ENCODE measurements at regions not wholly inside any gene's neighbourhood (a gene's known extent, or its start where the extent isn't known, plus 50 kb on each side); places are given as distances from the start of the nearest gene placed in this dataset.

- Histone ChIP-seq H3K36me3 (ENCODE audit: insufficient read depth, insufficient read length, low read length) (no peaks in the 10 kb centered on the region), H3K4me1 (ENCODE audit: insufficient read depth, insufficient read length) (no peaks in the 10 kb centered on the region), H3K27me3 (ENCODE audit: insufficient read depth, insufficient read length) (no peaks in the 10 kb centered on the region), H3K4me3 (ENCODE audit: insufficient read length, low read depth) (no peak overlapping the region), H3K9ac (ENCODE audit: insufficient read length, low read depth) (no peak overlapping the region), H3K9me3 (ENCODE audit: insufficient read depth, low read length) (no peaks in the 10 kb centered on the region)
- TF ChIP-seq ZNF274 (IDR thresholded peaks at IDR 0.05; ENCODE audit: low read depth, low read length) (no peak), YY1 (IDR thresholded peaks at IDR 0.05; ENCODE audit: insufficient read depth, insufficient read length) (no peak), SUZ12 (IDR thresholded peaks at IDR 0.05; ENCODE audit: extremely low read depth, insufficient read depth, insufficient read length) (no peak)
- DNase-seq (ENCODE audit: low read depth, low spot score), result no peak
Observed at GRCh38 chr4:123939621-123940020, 543.0 kb downstream of the SPRY1 start.

GRCh38 chr4:123940604-123941003 is 544.0 kb downstream of the SPRY1 start:
- DNase-seq (ENCODE audit: low read depth, low spot score), result no peak
- TF ChIP-seq ZNF274 (IDR thresholded peaks at IDR 0.05; ENCODE audit: low read depth, low read length) (no peak), SUZ12 (IDR thresholded peaks at IDR 0.05; ENCODE audit: extremely low read depth, insufficient read depth, insufficient read length) (no peak), YY1 (IDR thresholded peaks at IDR 0.05; ENCODE audit: insufficient read depth, insufficient read length) (no peak)
- no peaks in the 10 kb centered on the region for H3K27me3 ChIP-seq (ENCODE audit: insufficient read depth, insufficient read length)
- no peaks in the 10 kb centered on the region for H3K9me3 ChIP-seq (ENCODE audit: insufficient read depth, low read length)
- no peak overlapping the region for H3K4me3 ChIP-seq (ENCODE audit: insufficient read length, low read depth)
- H3K4me1 ChIP-seq (ENCODE audit: insufficient read depth, insufficient read length), result no peaks in the 10 kb centered on the region
- no peak overlapping the region for H3K9ac ChIP-seq (ENCODE audit: insufficient read length, low read depth)
- no peaks in the 10 kb centered on the region for H3K36me3 ChIP-seq (ENCODE audit: insufficient read depth, insufficient read length, low read length)

GRCh38 chr4:123941306-123941705 is 544.7 kb downstream of the SPRY1 start:
- Histone ChIP-seq H3K27me3 (ENCODE audit: insufficient read depth, insufficient read length) (no peaks in the 10 kb centered on the region), H3K9ac (ENCODE audit: insufficient read length, low read depth) (no peak overlapping the region), H3K4me1 (ENCODE audit: insufficient read depth, insufficient read length) (no peaks in the 10 kb centered on the region), H3K9me3 (ENCODE audit: insufficient read depth, low read length) (no peaks in the 10 kb centered on the region), H3K36me3 (ENCODE audit: insufficient read depth, insufficient read length, low read length) (no peaks in the 10 kb centered on the region), H3K4me3 (ENCODE audit: insufficient read length, low read depth) (no peak overlapping the region)
- TF ChIP-seq ZNF274 (IDR thresholded peaks at IDR 0.05; ENCODE audit: low read depth, low read length) (no peak), YY1 (IDR thresholded peaks at IDR 0.05; ENCODE audit: insufficient read depth, insufficient read length) (no peak), SUZ12 (IDR thresholded peaks at IDR 0.05; ENCODE audit: extremely low read depth, insufficient read depth, insufficient read length) (no peak)
- no peak for DNase-seq (ENCODE audit: low read depth, low spot score)

- TF ChIP-seq SUZ12 (IDR thresholded peaks at IDR 0.05; ENCODE audit: extremely low read depth, insufficient read depth, insufficient read length), result no peak
- no peak for TF ChIP-seq YY1 (IDR thresholded peaks at IDR 0.05; ENCODE audit: insufficient read depth, insufficient read length)
- TF ChIP-seq ZNF274 (IDR thresholded peaks at IDR 0.05; ENCODE audit: low read depth, low read length), result no peak
- Histone ChIP-seq H3K36me3 (ENCODE audit: insufficient read depth, insufficient read length, low read length) (no peaks in the 10 kb centered on the region), H3K9me3 (ENCODE audit: insufficient read depth, low read length) (no peaks in the 10 kb centered on the region), H3K4me1 (ENCODE audit: insufficient read depth, insufficient read length) (no peaks in the 10 kb centered on the region), H3K9ac (ENCODE audit: insufficient read length, low read depth) (no peak overlapping the region), H3K4me3 (ENCODE audit: insufficient read length, low read depth) (no peak overlapping the region), H3K27me3 (ENCODE audit: insufficient read depth, insufficient read length) (no peaks in the 10 kb centered on the region)
- DNase-seq (ENCODE audit: low read depth, low spot score), result no peak
Observed at GRCh38 chr4:123943976-123944375, 547.4 kb downstream of the SPRY1 start.

GRCh38 chr4:123945301-123945700 is 548.7 kb downstream of the SPRY1 start:
- DNase-seq (ENCODE audit: low read depth, low spot score), result no peak
- Histone ChIP-seq H3K27me3 (ENCODE audit: insufficient read depth, insufficient read length) (no peaks in the 10 kb centered on the region), H3K4me3 (ENCODE audit: insufficient read length, low read depth) (no peak overlapping the region), H3K9me3 (ENCODE audit: insufficient read depth, low read length) (no peaks in the 10 kb centered on the region), H3K36me3 (ENCODE audit: insufficient read depth, insufficient read length, low read length) (no peaks in the 10 kb centered on the region), H3K9ac (ENCODE audit: insufficient read length, low read depth) (no peak overlapping the region), H3K4me1 (ENCODE audit: insufficient read depth, insufficient read length) (no peaks in the 10 kb centered on the region)
- no peak for TF ChIP-seq SUZ12 (IDR thresholded peaks at IDR 0.05; ENCODE audit: extremely low read depth, insufficient read depth, insufficient read length)
- no peak for TF ChIP-seq YY1 (IDR thresholded peaks at IDR 0.05; ENCODE audit: insufficient read depth, insufficient read length)
- TF ChIP-seq ZNF274 (IDR thresholded peaks at IDR 0.05; ENCODE audit: low read depth, low read length), result no peak

GRCh38 chr4:123950530-123950929 is 553.9 kb downstream of the SPRY1 start:
- no peaks in the 10 kb centered on the region for H3K27me3 ChIP-seq (ENCODE audit: insufficient read depth, insufficient read length)
- H3K9ac ChIP-seq (ENCODE audit: insufficient read length, low read depth), result no peak overlapping the region
- peaks cover 27% of the 10 kb centered on the region for H3K9me3 ChIP-seq (ENCODE audit: insufficient read depth, low read length)
- H3K36me3 ChIP-seq (ENCODE audit: insufficient read depth, insufficient read length, low read length), result no peaks in the 10 kb centered on the region
- no peaks in the 10 kb centered on the region for H3K4me1 ChIP-seq (ENCODE audit: insufficient read depth, insufficient read length)
- no peak for TF ChIP-seq YY1 (IDR thresholded peaks at IDR 0.05; ENCODE audit: insufficient read depth, insufficient read length)
- no peak for TF ChIP-seq ZNF274 (IDR thresholded peaks at IDR 0.05; ENCODE audit: low read depth, low read length)
- TF ChIP-seq SUZ12 (IDR thresholded peaks at IDR 0.05; ENCODE audit: extremely low read depth, insufficient read depth, insufficient read length), result no peak
- DNase-seq (ENCODE audit: low read depth, low spot score), result no peak
- H3K4me3 ChIP-seq (ENCODE audit: insufficient read length, low read depth), result no peak overlapping the region

- peak; percentile 54 for DNase-seq (ENCODE audit: low read depth, low spot score)
- H3K9ac ChIP-seq (ENCODE audit: insufficient read length, low read depth), result no peak overlapping the region
- H3K9me3 ChIP-seq (ENCODE audit: insufficient read depth, low read length), result peaks cover 33% of the 10 kb centered on the region
- no peaks in the 10 kb centered on the region for H3K27me3 ChIP-seq (ENCODE audit: insufficient read depth, insufficient read length)
- H3K4me3 ChIP-seq (ENCODE audit: insufficient read length, low read depth), result no peak overlapping the region
- H3K4me1 ChIP-seq (ENCODE audit: insufficient read depth, insufficient read length), result no peaks in the 10 kb centered on the region
- no peaks in the 10 kb centered on the region for H3K36me3 ChIP-seq (ENCODE audit: insufficient read depth, insufficient read length, low read length)
- TF ChIP-seq YY1 (IDR thresholded peaks at IDR 0.05; ENCODE audit: insufficient read depth, insufficient read length) (no peak), SUZ12 (IDR thresholded peaks at IDR 0.05; ENCODE audit: extremely low read depth, insufficient read depth, insufficient read length) (no peak), ZNF274 (IDR thresholded peaks at IDR 0.05; ENCODE audit: low read depth, low read length) (no peak)
Observed at GRCh38 chr4:123952530-123953274, 556.1 kb downstream of the SPRY1 start.

All from NT2/D1 (cell line).